ENCODE measurements at regions not wholly inside any gene's neighbourhood (a gene's known extent, or its start where the extent isn't known, plus 50 kb on each side); places are given as distances from the start of the nearest gene placed in this dataset.

- TF ChIP-seq, protein P1, sequence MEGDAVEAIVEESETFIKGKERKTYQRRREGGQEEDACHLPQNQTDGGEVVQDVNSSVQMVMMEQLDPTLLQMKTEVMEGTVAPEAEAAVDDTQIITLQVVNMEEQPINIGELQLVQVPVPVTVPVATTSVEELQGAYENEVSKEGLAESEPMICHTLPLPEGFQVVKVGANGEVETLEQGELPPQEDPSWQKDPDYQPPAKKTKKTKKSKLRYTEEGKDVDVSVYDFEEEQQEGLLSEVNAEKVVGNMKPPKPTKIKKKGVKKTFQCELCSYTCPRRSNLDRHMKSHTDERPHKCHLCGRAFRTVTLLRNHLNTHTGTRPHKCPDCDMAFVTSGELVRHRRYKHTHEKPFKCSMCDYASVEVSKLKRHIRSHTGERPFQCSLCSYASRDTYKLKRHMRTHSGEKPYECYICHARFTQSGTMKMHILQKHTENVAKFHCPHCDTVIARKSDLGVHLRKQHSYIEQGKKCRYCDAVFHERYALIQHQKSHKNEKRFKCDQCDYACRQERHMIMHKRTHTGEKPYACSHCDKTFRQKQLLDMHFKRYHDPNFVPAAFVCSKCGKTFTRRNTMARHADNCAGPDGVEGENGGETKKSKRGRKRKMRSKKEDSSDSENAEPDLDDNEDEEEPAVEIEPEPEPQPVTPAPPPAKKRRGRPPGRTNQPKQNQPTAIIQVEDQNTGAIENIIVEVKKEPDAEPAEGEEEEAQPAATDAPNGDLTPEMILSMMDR (conservative IDR thresholded peaks at IDR 0.05; ENCODE audit: low read length): peak; percentile 62
- no peak for TF ChIP-seq EZH2phosphoT487 (IDR thresholded peaks at IDR 0.05; ENCODE audit: borderline replicate concordance)
Observed at GRCh38 chrX:58025979-58026378, 115.7 kb upstream of the ZXDA start.

Data from Loucy (cell line).